NCI-H2029 treated with DMSO at 0.1 percent for 48 hours (cell line): ENCODE measurements at regions not wholly inside any gene's neighbourhood (a gene's known extent, or its start where the extent isn't known, plus 50 kb on each side); places are given as distances from the start of the nearest gene placed in this dataset.
A peak's percentile ranks its signal among the peaks of the same experiment; 100 is the strongest.

Experiments used
- DNase-seq: peaks from one replicate; lab custom pipeline; 2025; lab: John Stamatoyannopoulos, UW

DNA sequence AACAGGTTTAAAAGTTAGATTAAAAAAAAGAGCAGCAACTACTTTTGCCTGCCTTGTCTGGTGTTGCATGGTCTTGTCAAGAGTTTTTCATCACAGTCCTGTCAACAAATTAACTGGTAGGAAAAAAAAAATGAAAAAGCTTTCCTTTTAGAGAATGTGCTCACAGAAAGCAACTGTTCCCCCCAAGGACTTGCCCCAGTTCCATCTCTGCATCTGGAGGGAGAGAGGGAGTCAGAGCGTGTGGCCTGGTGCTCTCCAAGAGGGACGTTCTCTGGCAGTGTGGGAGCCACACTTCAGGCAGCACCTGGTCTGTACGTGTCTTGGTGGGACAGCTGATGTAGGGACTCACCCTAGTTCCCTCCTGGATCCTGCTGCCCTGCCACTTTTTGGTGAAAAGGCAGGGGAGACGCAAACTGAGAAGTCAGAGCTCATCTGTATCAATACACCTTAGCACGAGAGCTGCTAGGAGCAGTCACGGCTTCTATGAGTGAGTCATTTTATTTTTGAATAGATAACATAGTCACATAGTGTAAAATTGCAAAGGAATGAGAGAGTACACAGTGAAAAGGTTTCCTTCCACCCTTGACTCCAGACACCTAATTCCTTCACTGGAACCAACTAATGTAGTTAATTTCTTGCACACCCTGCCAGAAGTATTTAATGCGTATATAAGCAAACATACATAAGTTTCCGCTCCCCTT lies 172.5 kb upstream of the MGAT5 start:
- DNase-seq = no peak

- DNase-seq = no peak
These were observed 170.3 kb upstream of the MGAT5 start for GRCh38 chr2:134083548-134083947.

DNA sequence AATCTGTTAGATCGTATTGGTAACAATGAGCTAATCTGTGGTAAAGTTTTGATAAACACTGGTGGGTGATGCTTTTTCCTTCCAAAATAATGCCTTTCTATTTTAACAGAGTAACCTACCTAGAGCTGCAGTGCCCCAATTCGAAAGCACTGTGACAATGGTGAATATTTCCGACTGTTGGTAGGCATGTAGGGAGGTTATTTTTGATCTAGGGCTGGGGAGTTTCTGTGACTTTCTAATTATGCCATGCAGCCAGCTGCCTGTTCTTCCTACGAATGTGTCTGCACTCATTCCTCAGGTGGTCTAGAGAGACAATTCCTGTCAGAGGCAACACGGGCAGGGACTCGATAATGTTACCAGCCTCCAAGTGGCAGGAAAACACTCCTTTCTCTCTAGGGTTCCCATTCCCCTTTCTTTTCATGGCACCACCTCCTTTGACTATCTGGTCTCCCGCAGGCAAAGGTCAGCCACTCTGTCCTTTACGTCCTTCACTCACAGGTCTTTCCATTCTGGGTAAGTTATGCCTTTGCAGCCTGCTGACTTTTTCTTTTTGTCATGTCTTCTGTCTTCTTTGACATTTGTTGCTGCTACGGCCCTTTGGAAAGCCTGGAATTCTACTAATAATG lies 167.2 kb upstream of the MGAT5 start:
- no peak for DNase-seq

DNA sequence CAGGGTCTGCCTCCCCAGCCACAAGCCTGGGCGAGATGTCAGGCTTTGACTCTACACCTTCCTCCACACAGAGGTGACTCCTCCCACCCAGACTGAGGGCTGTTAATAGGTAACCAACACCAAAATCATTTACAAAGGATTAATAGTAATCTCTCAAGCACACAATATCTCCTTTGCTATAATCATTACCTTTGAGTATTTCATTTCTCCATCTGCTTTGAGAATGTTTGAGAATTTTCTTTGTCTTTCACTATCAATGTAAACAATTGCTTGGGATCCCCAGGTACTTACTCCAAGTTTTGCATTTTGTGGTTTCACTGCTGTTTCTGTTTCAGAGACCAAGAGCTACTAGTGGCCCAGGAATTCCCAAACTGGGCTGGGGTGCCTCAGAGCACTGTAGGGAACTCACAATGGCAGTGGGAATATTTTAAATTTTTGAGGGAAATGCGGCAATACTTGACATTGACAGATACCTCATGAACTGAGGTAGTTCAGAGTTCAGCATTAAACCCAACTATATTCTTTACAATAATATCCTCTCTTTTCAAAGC lies 166.4 kb upstream of the MGAT5 start:
- DNase-seq = no peak

GRCh38 chr2:134089454-134089853 lies 164.4 kb upstream of the MGAT5 start:
- DNase-seq = no peak

DNA sequence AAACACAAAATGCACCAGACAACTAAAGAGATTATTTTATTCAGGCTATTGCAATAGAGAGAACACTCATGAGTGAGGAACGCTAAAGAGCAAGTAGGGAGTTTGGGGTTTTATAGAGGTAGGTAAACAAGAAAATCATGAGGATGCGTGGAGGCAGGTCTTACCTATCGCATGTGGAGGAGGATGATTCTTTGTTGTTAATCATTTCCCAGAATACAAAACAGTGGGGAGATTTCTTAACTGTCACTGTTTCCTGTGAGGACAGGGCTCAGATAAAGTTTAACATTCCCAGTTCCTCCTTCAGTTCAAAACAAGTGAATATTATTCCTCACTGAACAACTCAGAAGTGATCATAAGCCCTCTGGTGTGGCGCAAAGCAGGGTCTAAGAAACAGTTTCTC lies 156.1 kb upstream of the MGAT5 start:
- no peak for DNase-seq

- DNase-seq = no peak
These were observed 155.6 kb upstream of the MGAT5 start for GRCh38 chr2:134098321-134098720.

- no peak for DNase-seq
These were observed 154.6 kb upstream of the MGAT5 start for GRCh38 chr2:134099273-134099672.

DNA sequence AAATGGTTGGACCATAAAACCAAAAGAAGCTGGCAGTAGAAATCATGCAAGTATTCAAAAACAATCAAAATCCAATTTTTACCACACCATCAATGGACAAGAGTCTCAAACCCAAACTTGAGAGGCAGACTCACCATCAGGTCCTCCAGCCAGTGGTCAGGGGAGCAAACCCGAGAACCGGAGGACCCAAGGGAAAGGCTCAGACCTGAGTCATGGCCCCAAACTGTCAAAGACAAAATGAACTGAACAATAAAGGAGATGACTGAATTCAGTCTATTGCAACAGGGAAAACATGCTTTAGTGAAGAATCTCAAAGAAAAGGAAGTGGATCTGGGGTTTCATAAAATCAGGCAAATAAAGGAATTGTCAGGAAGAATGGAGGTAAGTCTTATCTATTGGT lies 150.7 kb upstream of the MGAT5 start:
- DNase-seq = no peak

DNA sequence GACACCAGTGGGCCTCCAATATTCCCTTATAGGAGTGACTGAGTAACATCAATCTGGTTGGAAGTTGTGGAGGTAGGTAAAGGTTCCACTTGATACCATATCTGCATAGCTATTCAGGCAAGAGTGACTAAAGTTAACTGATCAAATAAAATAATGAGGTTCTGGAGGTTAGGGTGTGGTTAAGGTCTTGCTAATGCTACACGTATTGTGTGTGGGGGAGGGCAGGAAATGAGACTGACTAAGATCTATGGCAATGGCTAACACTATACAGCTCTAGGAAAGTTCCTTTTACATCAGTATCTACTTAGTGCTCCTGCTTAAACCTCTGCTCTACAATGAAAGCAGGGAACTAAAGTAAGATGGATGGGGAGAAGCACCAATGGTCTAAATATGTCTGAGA lies 149.1 kb upstream of the MGAT5 start:
- no peak for DNase-seq

GRCh38 chr2:134107402-134107801 lies 146.5 kb upstream of the MGAT5 start:
- no peak for DNase-seq

DNA sequence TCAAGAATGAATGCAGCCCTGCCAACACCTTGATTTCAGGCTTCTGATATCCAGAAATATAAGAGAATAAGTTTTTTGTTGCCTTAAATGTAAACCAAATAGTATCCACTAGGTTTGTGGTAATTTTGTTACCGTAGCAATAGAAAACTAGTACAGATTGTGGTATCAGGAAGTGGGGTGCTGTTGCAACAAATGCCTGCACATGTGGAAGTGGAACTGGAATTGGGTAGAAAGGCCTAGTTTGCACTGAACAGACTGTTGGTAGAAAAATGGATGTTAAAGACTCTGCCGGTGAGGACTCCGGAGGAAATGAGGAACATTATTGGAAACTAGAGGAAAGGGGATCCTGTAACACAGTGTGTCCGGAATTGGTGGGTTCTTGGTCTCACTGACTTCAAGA lies 145.8 kb upstream of the MGAT5 start:
- no peak for DNase-seq

GRCh38 chr2:134109246-134109645 lies 144.6 kb upstream of the MGAT5 start:
- DNase-seq = no peak

GRCh38 chr2:134109725-134110124 lies 144.1 kb upstream of the MGAT5 start:
- DNase-seq = no peak

- no peak for DNase-seq
These were observed 143.3 kb upstream of the MGAT5 start for GRCh38 chr2:134110532-134110931.

GRCh38 chr2:134117676-134118075 lies 136.2 kb upstream of the MGAT5 start:
- DNase-seq = no peak

- DNase-seq = peak; percentile 86
These were observed 135.4 kb upstream of the MGAT5 start for GRCh38 chr2:134118279-134119116.

DNA sequence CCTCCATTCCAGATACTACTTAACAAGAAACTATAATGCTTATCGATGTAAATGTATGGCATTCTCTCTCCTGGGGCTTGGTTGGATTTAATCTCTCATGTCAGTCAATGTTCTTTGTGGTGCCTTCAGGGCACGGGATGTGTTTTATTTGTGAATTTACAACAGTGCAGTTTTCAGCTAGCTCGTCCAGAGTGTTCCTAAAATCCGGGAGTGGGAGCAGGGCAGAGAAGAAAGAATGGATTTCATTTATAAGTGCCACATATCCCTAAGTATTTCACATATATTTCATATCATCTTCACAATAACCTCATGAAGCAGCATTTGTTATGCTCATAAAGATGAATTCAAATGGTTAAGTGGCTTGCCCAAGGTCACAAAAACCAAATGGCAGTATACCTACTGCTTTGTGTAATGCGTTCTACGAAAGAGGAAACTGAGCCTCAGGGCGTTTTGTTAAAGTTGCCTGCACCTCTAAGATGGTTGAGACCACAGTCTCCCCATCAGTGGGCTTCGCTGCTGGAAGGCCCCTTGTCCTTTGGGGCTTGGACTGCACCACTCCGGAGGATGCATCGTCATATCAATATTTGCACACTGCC lies 134.7 kb upstream of the MGAT5 start:
- DNase-seq = no peak

DNA sequence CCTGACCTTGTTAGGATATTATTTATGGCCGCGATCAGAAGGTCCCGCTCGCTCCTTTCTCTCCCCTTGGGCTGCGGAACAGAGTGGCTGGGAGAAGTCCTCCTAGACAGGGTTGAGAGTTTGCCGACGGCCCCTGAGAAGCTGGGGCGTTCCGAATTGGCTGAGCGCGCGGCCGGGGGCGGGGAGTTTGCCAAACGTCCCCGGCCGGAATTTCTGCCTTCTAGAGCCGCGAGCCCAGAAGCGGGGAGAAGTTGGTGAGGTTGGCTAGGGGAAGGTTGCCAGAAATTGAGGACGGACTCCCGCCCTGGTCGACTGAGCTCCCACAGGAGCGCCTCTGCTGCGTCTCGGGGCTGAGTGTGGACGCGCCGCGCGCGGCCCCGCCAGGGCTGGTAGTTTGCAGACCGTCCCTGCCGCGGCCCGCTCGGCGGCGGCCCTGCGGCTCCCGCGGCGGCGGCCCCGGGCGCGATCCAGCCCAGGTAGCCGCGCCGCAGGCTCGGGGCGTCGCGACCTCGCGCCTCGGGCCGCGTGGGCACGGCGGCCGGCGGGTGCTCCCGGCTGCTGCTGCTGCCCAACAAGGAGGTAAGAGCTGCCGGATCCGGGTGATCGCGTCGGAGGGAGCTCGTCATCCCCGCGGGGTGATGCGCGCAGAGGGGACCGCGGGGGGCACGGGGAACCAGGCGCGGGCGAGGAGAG lies 134.0 kb upstream of the MGAT5 start:
- DNase-seq = peak; percentile 60

DNA sequence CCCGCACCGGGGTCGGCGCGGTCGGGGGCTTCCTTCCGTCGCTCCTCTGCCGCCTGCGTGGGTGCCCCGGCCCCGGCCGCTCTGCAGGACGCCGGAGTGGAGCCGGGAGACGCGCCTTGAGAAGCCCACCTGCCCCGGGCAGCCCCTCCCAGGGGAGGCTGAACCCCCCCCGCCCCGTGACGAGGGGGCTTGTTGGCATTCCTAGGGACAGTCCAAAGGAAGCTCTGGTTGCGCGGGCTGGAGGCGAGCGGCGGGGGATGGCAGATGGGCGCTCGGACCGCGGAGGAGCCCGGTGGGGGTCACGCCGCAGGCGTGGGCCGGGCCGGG lies 133.5 kb upstream of the MGAT5 start:
- no peak for DNase-seq

GRCh38 chr2:134120733-134121630 lies 132.9 kb upstream of the MGAT5 start:
- no peak for DNase-seq
